Hypothalamus (tissue), 51 donors: ENCODE measurements at regions not wholly inside any gene's neighbourhood (a gene's known extent, or its start where the extent isn't known, plus 50 kb on each side); places are given as distances from the start of the nearest gene placed in this dataset.
"Not testable (repeated sequence)": the region's sequence is repeated elsewhere in the genome, so short reads cannot be mapped to it uniquely, and the experiment has no call there.

Experiments used
- DNase-seq, 51 donors: peaks; one replicate each; lab custom pipeline; 2025; lab: John Stamatoyannopoulos, UW

GRCh38 chr20:55186228-55186627, 710.8 kb downstream of the DOK5 start:
- no peak for DNase-seq

- no peak for DNase-seq
Observed at GRCh38 chr20:55175081-55175480, 699.7 kb downstream of the DOK5 start.

GRCh38 chr20:55174635-55175034, 699.2 kb downstream of the DOK5 start:
- DNase-seq: no peak

- DNase-seq: no peak
Observed at GRCh38 chr20:55174172-55174571, 698.8 kb downstream of the DOK5 start.

GRCh38 chr20:55173601-55174000, 698.2 kb downstream of the DOK5 start:
- no peak for DNase-seq

- no peak for DNase-seq
Observed at GRCh38 chr20:55172310-55173002, 697.1 kb downstream of the DOK5 start.

- DNase-seq: no peak
Observed at GRCh38 chr20:55166063-55166462, 690.7 kb downstream of the DOK5 start.

- no peak for DNase-seq
Observed at GRCh38 chr20:55160996-55161395, 685.6 kb downstream of the DOK5 start.

GRCh38 chr20:55160037-55160436, 684.6 kb downstream of the DOK5 start:
- no peak for DNase-seq

- no peak for DNase-seq
Observed at GRCh38 chr20:55159230-55159629, 683.8 kb downstream of the DOK5 start.

GRCh38 chr20:55158446-55158845, 683.1 kb downstream of the DOK5 start:
- no peak for DNase-seq

GRCh38 chr20:55155360-55155759, 680.0 kb downstream of the DOK5 start:
- no peak for DNase-seq

- DNase-seq: no peak
Observed at GRCh38 chr20:55153001-55153645, 677.7 kb downstream of the DOK5 start.

- no peak for DNase-seq
Observed at GRCh38 chr20:55151171-55151570, 675.8 kb downstream of the DOK5 start.

- no peak for DNase-seq
Observed at GRCh38 chr20:55143601-55144000, 668.2 kb downstream of the DOK5 start.

- DNase-seq: no peak
Observed at GRCh38 chr20:55142932-55143331, 667.5 kb downstream of the DOK5 start.

GRCh38 chr20:55140631-55141030, 665.2 kb downstream of the DOK5 start:
- DNase-seq: no peak

GRCh38 chr20:55139173-55139765, 663.9 kb downstream of the DOK5 start:
- DNase-seq: no peak

GRCh38 chr20:55135923-55136322, 660.5 kb downstream of the DOK5 start:
- no peak for DNase-seq

- no peak for DNase-seq
Observed at GRCh38 chr20:55132523-55132922, 657.1 kb downstream of the DOK5 start.

- DNase-seq: not testable (repeated sequence)
Observed at GRCh38 chr20:55117577-55117976, 642.2 kb downstream of the DOK5 start.

GRCh38 chr20:55116598-55116997, 641.2 kb downstream of the DOK5 start:
- DNase-seq: no peak
